Stimulated activated CD8-positive, alpha-beta memory T cell treated with anti-CD3 and anti-CD28 coated beads, Interleukin-12 subunit alpha, Interleukin-12 subunit beta, amount 100 ng/mL, for 24 hours (primary cell): ENCODE measurements at regions not wholly inside any gene's neighbourhood (a gene's known extent, or its start where the extent isn't known, plus 50 kb on each side); places are given as distances from the start of the nearest gene placed in this dataset.
"Not testable (repeated sequence)": the region's sequence is repeated elsewhere in the genome, so short reads cannot be mapped to it uniquely, and the experiment has no call there.

Source experiments
- DNase-seq: peaks from one replicate; pipeline ENCODE4 v3.0.0-alpha.2; 2020; ENCODE audit errors: extremely low read depth

DNA sequence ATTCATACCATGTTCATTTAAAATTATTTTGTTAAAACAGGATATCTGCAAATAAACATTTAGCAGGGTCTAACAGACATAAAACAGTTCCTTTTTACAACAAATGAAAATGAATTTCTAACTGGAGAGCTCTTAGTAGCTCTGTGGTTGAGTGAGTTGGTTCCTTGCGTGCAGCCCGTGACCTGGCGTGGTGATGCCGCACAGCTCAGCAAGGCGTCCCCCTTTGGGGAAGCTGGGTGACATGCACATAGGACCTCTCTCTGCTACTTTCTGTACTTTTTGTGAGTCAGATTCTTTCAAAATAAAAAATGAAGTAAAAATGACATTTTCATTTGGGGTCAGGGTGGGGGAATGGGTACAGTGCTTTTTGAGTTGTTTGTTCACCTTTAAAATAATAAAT lies 75.9 kb downstream of the NPIPB11 start:
- not testable (repeated sequence) for DNase-seq

DNA sequence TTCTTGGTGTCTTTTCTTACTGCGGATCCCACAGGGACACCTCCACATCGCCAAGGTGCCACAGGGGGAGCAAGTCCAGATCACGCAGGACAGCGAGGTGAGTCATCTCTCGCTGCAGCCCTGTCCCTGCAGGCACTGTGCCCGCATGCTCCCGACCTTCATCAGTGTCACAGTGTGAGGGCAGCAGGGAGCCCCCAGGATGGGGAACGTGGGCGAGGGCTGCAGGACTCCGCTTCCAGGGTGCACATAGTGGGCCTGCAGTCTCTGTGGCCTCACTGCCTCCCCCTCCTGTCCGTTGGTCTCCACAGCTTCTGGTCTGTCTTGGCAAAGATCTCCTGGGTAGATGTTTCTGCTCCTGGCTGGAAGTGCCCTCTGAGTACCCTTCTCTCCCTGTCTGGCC lies 78.0 kb downstream of the NPIPB11 start:
- not testable (repeated sequence) for DNase-seq

DNA sequence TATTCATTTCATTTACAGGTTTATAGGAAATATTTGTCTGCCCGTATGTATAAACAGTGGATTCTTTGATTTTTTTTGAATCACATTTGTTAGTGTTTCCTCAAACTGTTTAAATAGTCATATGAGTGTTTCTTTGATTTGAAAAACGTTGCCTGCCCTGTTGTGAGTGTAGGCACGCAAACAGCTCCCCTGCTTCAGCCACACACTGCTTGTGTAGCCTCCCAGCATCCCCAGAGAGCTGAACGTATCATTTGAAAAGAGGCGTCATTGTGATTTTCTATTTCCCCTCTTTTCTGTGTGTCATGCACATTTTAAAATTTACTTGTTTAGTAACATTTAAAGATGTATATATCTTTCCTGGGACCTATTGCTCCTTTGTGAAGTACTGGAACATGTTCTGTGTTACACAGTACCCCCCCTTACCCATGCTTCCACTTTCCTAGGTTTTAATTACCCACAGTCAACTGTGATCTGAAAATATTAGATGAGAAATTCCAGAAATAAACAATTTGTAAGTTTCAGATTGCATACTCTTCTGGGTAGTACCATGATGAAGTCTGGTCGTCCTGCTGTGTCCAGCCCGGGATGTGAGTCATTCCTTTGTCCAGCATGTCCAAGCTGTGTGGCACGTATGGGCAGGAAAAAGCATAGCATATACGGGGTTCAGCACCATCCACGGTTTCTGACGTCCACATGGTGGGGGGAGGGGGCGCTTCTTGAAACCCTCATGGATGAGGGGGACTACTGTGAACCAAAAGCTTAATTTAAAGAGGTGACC lies 78.7 kb downstream of the NPIPB11 start:
- DNase-seq = not testable (repeated sequence)

DNA sequence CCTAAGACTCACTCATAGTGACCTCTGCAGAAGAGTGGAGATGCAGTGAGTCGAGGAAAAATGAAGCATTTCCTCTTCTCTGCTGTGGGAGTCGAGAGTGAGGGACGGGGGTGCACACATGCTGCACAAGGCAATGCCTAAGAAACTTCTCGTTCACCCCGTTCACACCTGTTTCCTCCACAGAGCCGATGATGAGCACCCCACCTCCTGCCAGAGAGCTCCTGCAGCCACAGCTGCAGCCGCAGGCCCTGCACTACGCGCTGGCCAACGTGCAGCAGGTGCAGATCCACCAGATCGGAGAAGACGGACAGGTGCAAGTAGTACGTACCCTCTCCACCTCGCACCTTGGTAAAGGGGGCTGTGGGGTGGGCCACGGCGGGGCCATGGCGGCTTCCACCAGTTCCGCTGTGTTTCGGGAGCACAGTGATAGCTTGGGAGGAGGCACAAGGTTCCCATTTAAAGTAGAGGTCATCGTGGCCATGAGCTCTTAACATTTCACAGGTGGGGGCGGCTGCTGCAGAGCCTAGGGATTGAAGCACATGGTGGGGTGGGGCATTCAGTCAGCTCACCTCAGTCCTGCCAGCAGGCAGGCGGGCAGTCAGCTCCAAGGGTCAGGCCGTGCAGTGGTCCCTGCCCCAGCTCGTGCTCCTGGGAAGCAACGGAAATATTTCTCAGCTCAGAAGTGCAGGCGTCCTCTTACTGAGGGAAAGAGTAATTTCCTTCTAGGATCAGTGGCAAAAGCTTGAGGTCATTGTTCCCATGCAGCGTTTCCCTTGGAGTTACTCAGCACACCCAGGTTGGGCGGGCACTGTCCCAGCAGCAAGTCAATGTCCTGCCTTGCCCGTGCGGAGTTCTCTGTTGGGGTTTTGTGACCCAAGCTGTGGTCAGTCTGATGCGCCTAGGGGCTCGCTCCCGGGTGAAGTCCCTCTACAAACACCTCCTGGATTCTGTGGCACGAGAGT lies 80.1 kb downstream of the NPIPB11 start:
- DNase-seq = not testable (repeated sequence)

DNA sequence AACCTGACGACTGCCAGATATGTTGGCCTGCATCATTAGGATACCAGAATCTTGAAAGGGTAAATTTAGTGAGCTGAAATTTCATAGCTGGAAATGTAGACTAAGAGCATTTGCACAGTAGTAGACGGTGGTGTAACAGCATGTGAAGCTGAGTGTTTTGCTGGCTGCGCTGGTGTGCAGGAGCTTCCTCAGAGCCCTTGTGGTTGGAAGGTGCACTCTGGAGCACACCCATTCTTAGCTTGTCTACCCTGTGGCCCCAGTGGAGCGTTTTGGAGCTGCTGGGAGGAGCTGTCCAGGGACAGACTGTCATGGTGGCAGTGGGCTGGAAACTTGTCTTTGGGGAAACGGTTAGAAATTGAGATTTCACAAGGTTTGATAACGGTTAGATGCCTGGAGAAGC lies 82.8 kb downstream of the NPIPB11 start:
- DNase-seq = not testable (repeated sequence)

DNA sequence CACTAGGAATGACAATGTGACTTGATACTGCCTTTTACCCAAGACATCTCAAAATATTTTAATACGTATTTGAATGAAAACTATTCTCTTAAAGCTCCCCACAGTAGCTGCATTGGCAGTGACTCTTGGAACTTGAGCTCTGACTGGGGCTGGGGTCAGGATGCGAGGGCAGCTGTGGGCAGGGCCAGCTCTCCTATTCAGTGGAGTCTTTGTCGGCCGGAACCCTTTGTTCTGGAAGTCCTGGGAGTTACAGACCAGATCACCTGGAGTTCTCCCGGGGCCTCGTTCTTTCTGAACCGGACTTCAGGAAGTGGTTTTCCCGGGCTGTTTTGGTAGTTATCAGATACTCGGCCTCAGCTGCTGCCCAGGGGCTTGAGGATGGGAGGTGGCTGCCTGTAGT lies 84.9 kb downstream of the NPIPB11 start:
- no peak for DNase-seq

DNA sequence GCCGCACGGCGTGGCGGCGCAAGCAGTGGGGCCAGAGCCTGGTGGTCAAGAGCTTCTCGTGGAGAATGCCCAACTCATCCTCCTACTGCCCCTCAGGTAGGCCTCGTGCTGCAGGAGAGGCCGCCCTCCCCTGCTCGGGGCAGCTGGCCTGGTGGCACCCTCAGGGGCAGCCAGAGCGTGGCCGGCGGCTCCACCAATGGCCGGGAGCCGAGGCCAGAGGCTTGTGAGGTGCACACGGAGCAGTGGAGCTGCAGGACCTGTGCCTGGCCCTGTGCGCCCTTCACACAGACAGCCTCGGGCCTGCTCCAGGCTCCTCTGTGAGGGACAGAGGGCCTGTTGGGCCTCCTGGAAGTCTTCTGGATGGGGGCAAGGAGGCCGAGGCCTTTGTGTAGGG lies 85.5 kb downstream of the NPIPB11 start:
- no peak for DNase-seq

DNA sequence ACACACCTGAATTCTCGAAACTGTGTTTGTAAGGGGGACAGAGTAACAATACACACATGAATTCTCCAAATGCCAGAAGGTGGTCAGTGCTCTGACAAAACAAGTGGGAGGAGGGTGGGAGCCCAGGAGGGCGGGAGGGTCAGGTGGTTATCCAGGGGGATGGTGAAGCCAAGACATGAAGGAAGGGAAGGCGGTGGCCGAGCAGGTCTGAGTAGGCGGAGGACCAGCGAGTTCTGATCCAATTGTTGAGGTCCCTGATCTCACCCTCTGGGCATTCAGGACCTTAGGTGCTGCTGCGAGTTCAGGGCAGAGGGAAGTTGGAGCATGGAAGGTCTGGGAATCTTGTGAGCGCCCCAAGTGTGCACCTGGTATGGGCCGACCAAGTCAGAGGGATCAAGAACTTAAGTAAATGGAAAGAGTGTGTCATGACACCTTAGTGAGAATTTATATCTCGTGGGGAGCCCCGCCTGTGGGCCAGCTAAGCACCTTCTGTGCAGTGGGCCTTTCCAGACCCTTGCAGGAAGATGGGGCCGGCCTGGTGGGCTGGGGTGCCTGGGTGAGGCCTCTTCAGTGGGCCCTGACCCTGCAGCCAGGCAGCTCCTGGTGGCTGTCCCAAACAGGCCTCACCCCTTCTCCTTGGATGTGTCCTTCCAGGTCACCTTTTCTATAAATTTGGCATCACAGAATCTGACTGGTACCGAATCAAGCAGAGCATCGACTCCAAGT lies 86.1 kb downstream of the NPIPB11 start:
- no peak for DNase-seq

DNA sequence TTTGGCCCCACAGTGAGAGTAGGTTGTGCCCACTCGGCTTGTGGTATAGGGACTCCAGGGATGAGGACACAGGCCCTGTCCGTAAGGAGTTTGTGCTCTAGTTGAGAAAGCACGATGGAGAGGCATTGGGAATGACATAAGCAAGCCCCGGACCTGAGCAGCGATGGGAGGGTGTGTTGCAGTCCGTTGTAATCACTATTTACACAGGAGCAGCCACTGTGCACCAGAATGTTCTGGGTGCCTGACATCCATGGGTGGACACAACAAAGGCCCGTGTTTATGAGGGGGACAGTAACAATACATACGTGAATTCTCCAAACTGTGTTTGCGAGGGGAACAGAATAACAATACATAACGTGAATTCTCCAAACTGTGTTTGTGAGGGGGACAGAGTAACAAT lies 86.8 kb downstream of the NPIPB11 start:
- DNase-seq = no peak

DNA sequence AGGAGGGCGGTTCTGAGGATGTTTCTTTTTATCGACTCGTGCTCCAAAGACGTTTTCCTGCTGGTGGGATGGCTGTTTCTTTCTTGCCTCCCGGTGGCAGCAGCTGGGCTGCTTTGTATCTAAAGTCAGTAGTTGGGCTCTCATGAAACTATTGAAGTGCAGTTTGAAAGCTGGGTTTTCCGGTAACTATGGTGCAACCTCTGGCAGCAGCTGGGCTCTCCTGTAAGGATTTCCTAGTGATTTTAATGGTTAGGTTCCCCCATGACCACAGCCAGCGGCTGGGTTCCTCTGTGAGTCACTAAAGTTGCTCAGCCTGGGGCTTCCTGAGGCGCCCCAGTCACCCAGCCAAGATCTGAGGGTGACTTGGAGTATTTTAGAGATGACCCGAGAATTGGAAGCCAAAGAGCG lies 87.9 kb downstream of the NPIPB11 start:
- not testable (repeated sequence) for DNase-seq

DNA sequence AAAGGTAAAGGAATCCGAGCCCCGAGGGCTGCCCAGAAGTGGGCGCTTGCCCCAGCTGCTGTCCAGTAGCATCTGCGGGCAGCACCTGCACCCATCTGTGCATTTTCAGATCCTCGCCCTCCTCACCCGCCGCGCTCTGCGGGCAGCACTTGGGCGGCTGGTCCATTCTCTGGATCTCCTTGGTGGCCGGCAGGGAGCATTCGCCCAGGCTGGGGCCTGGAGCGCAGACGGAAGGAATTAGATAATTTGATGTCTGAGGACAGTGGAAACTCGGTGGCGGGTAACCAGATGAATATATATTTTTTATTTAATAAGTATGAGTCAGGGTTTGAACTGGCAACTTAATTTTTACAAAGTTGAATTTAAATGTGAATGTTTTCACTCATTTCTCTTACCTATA lies 88.5 kb downstream of the NPIPB11 start:
- DNase-seq = no peak

DNA sequence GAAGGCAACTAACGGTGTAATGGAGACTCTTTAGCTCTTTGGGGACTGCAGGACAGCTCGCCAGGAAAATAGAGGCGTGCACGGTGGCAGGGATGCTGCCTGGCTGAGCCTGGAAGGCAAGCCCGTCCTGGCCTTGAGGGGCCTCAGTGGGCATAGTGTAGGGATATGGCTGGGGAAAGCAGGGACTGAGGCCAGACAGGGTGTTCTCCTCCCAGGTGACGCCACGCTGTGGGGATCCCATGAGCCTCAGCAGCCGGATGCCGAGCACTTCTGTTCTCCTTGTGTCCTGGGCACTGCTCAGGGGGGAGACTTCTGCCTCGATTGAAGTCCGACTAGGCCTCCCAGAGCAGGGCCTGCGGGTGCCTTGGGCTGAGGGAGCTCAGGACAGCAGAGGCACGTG lies 89.2 kb downstream of the NPIPB11 start:
- no peak for DNase-seq

DNA sequence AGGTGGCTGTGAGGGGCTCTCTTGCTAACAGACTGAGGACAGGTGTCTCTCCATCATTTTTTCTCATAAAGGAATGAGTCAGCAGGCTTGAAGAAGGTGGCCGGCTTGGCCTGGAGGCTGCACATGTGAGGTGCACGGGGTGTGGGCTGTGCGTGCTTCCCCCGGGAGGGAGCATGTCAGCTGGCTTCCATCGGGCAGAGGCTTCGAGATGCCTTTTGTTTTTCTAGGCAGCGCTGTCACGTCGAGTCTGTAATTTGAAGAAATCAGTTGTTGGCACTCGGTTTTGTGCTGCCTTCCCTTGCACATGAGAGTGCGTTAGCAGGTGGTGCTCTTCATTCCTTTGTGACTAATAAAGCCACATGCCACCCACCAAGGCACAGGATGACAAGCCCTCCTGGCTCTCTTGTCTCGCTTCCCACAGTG lies 89.7 kb downstream of the NPIPB11 start:
- DNase-seq = no peak

DNA sequence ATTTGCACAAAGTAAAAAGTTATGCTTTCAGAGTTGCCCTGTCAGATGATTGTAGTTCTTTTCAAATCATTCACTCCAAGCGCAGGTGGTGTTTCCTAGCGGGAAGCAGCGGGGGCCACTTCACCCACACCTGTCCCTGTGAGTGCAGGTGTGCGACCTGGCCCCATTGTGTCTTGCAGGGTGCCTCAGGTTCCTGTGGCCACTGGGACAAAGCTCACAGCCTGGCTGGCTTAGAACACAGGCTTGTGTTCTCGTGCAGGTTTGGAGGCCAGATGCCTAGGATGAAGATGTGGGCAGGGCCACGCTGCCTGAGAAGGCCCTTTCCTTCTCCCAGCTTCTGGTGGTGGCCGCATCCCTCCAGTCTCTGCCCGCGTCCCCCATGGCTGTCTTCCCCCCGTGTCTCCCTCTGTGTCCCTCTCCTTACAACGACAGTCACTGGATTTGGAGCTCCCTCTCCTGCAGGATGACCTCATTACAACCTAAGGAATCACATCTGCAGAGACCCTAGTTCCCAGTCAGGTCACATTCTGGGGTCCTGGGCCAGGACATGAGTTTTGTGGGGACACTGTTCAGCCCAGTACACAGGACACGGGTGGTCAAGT lies 90.5 kb downstream of the NPIPB11 start:
- no peak for DNase-seq

DNA sequence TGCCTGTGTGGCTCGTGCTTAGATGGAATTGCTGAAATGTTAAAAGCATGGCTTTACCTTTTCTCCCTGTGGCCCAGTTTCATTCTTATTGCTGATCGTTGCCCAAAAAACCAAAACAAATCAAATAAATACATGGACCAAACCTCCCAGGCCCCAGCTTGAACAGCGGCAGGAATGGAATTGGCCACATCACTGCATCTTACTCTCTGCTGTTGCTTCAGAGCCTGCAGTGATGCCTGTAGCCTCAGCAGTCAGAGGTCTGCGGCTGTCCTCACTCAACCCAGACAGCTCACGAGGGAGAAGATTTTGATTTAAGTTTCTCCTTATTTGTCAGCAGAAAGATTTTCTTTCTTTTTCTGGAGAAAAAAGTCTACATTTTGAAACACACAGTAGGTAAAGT lies 91.5 kb downstream of the NPIPB11 start:
- no peak for DNase-seq

DNA sequence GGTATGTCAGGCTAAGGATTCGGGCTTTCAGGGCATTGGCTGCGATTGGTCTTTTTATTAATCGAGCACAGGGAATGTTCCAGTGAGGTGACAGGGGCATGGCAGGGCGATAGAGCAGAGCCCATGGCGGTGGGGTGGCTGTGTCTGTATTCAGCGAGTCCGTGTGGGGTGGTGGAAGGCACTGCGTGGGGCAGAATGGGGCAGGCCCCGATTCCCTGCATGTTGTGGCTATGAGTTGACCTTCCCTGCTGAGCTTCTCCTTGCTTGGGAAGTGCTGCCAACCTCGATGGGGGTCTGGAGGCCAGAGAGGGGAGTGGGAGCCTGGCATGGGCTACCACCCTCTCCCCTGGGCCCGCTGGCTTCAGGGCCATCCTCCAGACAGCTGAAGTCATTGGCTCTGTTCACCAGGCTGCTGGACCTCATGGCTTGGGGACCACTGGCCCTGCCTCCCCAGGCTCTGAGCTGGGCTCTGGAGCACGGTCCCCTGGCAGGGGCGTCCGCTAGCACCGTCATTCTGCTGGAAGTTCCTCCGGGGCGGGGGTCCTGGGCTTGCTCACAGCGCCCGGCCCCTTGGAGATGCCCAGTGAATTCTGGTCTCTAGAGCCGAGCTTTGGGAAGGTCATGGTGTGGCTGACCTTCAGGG lies 92.1 kb downstream of the NPIPB11 start:
- no peak for DNase-seq

DNA sequence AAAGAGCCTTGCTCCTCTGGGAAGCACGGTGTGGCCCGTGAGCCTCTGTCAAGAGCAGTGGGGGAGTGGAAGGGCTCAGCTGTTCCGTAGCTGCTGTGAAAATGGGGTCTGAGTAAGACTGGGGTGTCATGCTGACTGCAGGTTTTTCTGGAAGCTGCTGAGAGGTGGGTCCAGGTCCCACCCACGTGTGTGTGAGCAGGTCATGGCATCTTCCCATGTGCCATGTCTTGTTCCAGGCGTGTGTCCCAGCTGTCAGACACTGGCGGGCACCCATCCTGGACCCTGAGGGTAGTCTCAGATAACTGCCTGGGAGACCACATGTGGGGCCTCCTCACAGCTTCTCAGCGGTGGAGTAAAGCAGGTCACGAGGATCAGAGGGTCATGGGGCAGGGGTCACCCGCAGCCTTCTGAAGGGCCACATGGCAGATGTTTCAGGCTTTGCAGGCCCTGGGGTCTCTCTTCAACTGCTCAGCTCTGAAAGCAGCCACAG lies 92.9 kb downstream of the NPIPB11 start:
- DNase-seq = no peak

DNA sequence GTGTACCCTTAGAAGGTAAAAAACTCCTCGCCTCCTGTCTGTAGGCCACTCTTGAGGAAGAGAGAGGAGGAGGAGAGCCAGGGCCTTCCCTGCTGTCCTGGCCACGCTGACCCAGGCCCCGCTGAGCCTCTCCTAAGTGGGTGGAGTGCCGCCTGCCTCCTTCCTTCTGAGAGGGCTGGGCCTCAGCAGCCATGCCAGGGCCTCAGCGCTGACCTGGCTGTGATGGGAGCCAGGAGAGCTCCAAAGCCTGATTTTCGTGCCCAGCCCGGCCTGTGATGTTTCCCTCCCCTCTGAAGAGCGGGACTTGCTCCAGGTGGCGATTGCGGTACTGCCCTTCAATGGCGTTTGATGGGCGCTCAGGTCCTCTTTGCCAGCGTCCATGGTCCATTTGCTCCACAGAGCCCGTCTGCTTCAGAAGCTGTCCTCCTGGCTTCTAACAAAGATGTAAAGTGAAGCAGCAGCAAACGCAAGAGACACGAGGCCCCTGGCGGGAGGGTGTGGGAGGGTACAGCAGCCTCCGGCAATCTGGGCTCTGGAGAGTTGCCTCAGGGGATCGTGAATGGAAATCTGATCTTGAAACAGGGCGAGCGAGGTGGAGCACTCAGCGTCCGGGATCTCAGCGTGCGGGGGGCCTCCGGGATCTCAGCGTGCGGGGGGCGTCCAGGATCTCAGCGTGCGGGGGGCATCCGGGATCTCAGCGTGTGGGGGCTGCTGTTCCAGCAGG lies 93.5 kb downstream of the NPIPB11 start:
- no peak for DNase-seq

DNA sequence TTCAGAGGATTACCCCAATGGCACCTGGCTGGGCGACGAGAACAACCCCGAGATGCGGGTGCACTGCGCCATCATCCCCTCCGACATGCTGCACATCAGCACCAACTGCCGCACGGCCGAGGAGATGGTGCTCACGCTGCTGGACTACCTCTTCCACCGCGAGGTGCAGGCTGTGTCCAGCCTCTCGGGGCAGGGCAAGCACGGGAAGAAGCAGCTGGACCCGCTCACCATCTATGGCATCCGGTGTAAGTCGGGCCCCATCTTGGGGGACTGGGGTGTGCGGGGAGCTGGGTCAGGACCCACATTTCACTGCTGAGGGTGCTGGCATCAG lies 94.2 kb downstream of the NPIPB11 start:
- DNase-seq = not testable (repeated sequence)
